Right lobe of liver (tissue), 6 donors: ENCODE measurements at regions not wholly inside any gene's neighbourhood (a gene's known extent, or its start where the extent isn't known, plus 50 kb on each side); places are given as distances from the start of the nearest gene placed in this dataset.

Experiments used
- ATAC-seq, 4 donors: fragments of 200-7000 bp; cut with Tn5 transposase; one replicate each; pipeline ENCODE4 v1.9.1; 2020; ENCODE audit warnings: mild to moderate bottlenecking in 4 of 4, moderate library complexity in 4 of 4
- DNase-seq, 3 donors: peaks; one replicate each; pipeline ENCODE4 v3.0.0-alpha.2; 2020
- H3K27ac ChIP-seq, 3 donors: fragments of 200-600 bp; one replicate each; pipeline ENCODE4 v1.8.0; 2022
- H3K27me3 ChIP-seq, 2 donors: fragments of 200-600 bp; one replicate each; pipeline ENCODE4 v1.8.0; 2022
- H3K36me3 ChIP-seq, 4 donors: fragments of 200-600 bp; sonication (generic) in 1 of 4; one replicate each; pipeline versions ENCODE4 v1.5.1 to v1.8.0; 2017 to 2022; ENCODE audit warnings: control low read depth in 1 of 4
- H3K4me1 ChIP-seq, 4 donors: fragments of 200-600 bp; sonication (generic) in 1 of 4; one replicate each; pipeline versions ENCODE4 v1.5.1 to v1.8.0; 2017 to 2022; ENCODE audit warnings: control low read depth in 1 of 4
- H3K4me3 ChIP-seq, 3 donors: fragments of 200-600 bp; one replicate each; pipeline ENCODE4 v1.8.0; 2022
- H3K9me3 ChIP-seq, 4 donors: fragments of 200-600 bp; sonication (generic) in 1 of 4; one replicate each; pipeline versions ENCODE4 v1.5.1 to v1.8.0; 2017 to 2022; ENCODE audit warnings: control low read depth in 1 of 4
- CTCF ChIP-seq, 4 donors: fragments of 200-600 bp in 3 of 4; fragments of 450-650 bp in 1 of 4; IDR thresholded peaks; one replicate each; pipeline versions ENCODE4 v1.5.1 to v1.8.0; 2016 to 2022; ENCODE audit warnings: antibody characterized with exemption in 4 of 4, mild to moderate bottlenecking in 2 of 4
- POLR2A ChIP-seq: fragments of 450-650 bp; IDR thresholded peaks from one replicate; pipeline ENCODE4 v1.6.1; 2017; ENCODE audit warnings: antibody characterized with exemption, mild to moderate bottlenecking
- WGBS: methylation state at CpG from one replicate; pipeline ENCODE4 v1.1.6; 2018; ENCODE audit warnings: low coverage, low lambda C conversion rate; ENCODE audit not compliant: insufficient coverage; ENCODE audit errors: missing lambda C conversion rate; 5-methylcytosine and 5-hydroxymethylcytosine counted together
- intact Hi-C, 2 donors: fragments of 100-400 bp; cut with DNase I; formaldehyde crosslinking; loops; one replicate each; pipeline versions ENCODE4 v1.11.2 to v1.14.1; 2022
- donor health status: DM: no; HTN: yes; CAD: no.
- donor health status: DM: no; HTN: no; CAD: no.
- donor health status: DM: no; HTN: no; CAD: no.
- donor health status: DM: no; HTN: yes; CAD: no.
- donor health status: DM: no; HTN: yes; CAD: no.

- H3K4me1 ChIP-seq: no peaks in the 10 kb centered on the region
- H3K27ac ChIP-seq: no peak overlapping the region
- no peaks in the 10 kb centered on the region for H3K27me3 ChIP-seq
- H3K9me3 ChIP-seq: no peaks in the 10 kb centered on the region
- H3K4me3 ChIP-seq: no peak overlapping the region
- TF ChIP-seq POLR2A (no peak), CTCF (IDR thresholded peaks at IDR 0.05) (no peak)
- H3K36me3 ChIP-seq: no peaks in the 10 kb centered on the region
- intact Hi-C loops: no loop called here
- 64% methylated on average over 5 of the region's 6 CpGs for WGBS
- ATAC-seq (no peak), DNase-seq (no peak)
Observed at GRCh38 chr4:20086067-20086798, 165.5 kb upstream of the SLIT2 start.

GRCh38 chr4:20085653-20086052, 166.1 kb upstream of the SLIT2 start:
- H3K27me3 ChIP-seq: no peaks in the 10 kb centered on the region
- no peaks in the 10 kb centered on the region for H3K4me1 ChIP-seq
- intact Hi-C loops: no loop called here
- WGBS: 78% methylated on average over 1 of the region's 1 CpG
- DNase-seq (no peak), ATAC-seq (no peak)
- H3K4me3 ChIP-seq: no peak overlapping the region
- no peaks in the 10 kb centered on the region for H3K9me3 ChIP-seq
- TF ChIP-seq POLR2A (no peak), CTCF (IDR thresholded peaks at IDR 0.05) (no peak)
- no peak overlapping the region for H3K27ac ChIP-seq
- no peaks in the 10 kb centered on the region for H3K36me3 ChIP-seq

GRCh38 chr4:20085156-20085555, 166.5 kb upstream of the SLIT2 start:
- ATAC-seq: no peak
- no peaks in the 10 kb centered on the region for H3K9me3 ChIP-seq
- H3K4me3 ChIP-seq: no peak overlapping the region
- no peaks in the 10 kb centered on the region for H3K36me3 ChIP-seq
- H3K27me3 ChIP-seq: no peaks in the 10 kb centered on the region
- no peak overlapping the region for H3K27ac ChIP-seq
- H3K4me1 ChIP-seq: no peaks in the 10 kb centered on the region
- TF ChIP-seq POLR2A (no peak), CTCF (IDR thresholded peaks at IDR 0.05) (no peak)
- WGBS: 81% methylated on average over 3 of the region's 3 CpGs
- DNase-seq: no peak
- intact Hi-C loops: no loop called here

- intact Hi-C loops: no loop called here
- H3K36me3 ChIP-seq: no peaks in the 10 kb centered on the region
- H3K27me3 ChIP-seq: no peaks in the 10 kb centered on the region
- no peak for DNase-seq
- no peak for TF ChIP-seq CTCF (IDR thresholded peaks at IDR 0.05)
- TF ChIP-seq POLR2A: no peak
- H3K9me3 ChIP-seq: no peaks in the 10 kb centered on the region
- no peak for ATAC-seq
- no peak overlapping the region for H3K27ac ChIP-seq
- H3K4me3 ChIP-seq: no peak overlapping the region
- H3K4me1 ChIP-seq: no peaks in the 10 kb centered on the region
Observed at GRCh38 chr4:20084488-20084887, 167.2 kb upstream of the SLIT2 start.

- intact Hi-C loops: no loop called here
- Histone ChIP-seq H3K27me3 (no peaks in the 10 kb centered on the region), H3K36me3 (no peaks in the 10 kb centered on the region), H3K4me1 (no peaks in the 10 kb centered on the region), H3K9me3 (no peaks in the 10 kb centered on the region), H3K4me3 (no peak overlapping the region), H3K27ac (no peak overlapping the region)
- no peak for DNase-seq
- ATAC-seq: no peak
- TF ChIP-seq POLR2A (no peak), CTCF (IDR thresholded peaks at IDR 0.05) (no peak)
- WGBS: 60% methylated on average over 1 of the region's 5 CpGs
Observed at GRCh38 chr4:20078644-20079043, 173.1 kb upstream of the SLIT2 start.
